NCI-H2196 treated with DMSO at 0.1 percent for 48 hours (cell line): ENCODE measurements at regions not wholly inside any gene's neighbourhood (a gene's known extent, or its start where the extent isn't known, plus 50 kb on each side); places are given as distances from the start of the nearest gene placed in this dataset.

Experiments
- DNase-seq: peaks from one replicate; lab custom pipeline; 2025; ENCODE audit not compliant: unreplicated experiment; lab: John Stamatoyannopoulos, UW

DNA sequence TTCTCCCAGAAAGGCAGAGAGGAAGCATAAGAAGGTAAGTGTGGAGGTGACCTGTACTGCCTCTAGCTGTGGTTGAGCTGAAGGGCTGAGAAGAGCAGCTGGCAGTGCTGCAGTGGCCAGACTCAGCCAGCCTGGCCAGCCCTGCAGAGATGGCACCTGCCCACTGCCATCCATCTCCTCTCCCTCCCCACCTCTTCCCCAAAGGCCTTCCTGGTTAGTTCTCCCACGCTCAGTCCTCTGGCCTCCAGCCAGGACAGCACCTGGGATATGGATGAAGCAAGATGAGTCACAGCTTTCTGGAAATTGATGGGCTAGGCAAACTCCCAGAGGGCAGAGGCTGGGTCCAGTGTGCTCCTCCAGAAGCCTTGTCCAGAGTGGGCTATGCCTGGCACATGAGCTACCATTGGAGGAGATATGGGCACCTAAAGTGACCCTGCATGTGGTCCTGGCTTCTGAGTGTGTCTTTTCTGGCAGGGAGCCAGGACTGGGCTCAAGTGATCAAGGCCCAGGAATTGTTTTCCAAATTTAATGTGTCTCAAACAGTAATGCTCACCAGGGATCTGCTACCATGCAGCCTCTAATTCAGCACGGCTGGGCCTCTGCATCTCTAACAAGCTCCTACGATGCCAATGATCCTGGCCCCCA is 81.0 kb upstream of the CACUL1 start:
- DNase-seq = peak; percentile 64

- no peak for DNase-seq
These were observed 83.6 kb upstream of the CACUL1 start for GRCh38 chr10:118838364-118838763.

DNA sequence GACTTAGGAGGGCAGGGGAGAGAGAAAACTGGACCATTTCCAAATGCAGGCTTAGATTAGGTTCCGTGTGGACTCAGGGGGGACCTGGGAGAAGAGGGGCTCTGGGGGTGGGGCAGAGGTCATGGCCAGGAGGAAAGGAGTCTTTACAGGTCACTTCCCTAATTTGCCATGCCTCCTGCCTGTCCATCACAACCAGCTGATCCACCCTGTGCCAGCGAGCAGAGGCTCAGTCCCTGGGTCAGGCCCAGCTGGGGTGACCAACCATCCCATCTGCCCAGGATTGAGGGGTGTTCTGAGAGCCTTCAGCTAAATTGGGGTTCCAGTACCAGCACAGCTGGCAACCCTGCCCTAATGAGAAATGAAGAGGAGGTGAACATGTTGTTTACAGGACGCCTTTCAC is 84.6 kb upstream of the CACUL1 start:
- no peak for DNase-seq

GRCh38 chr10:118840071-118840775 is 85.5 kb upstream of the CACUL1 start:
- DNase-seq = no peak

- no peak for DNase-seq
These were observed 86.2 kb upstream of the CACUL1 start for GRCh38 chr10:118840776-118841468.

GRCh38 chr10:118841881-118842605 is 87.3 kb upstream of the CACUL1 start:
- no peak for DNase-seq

DNA sequence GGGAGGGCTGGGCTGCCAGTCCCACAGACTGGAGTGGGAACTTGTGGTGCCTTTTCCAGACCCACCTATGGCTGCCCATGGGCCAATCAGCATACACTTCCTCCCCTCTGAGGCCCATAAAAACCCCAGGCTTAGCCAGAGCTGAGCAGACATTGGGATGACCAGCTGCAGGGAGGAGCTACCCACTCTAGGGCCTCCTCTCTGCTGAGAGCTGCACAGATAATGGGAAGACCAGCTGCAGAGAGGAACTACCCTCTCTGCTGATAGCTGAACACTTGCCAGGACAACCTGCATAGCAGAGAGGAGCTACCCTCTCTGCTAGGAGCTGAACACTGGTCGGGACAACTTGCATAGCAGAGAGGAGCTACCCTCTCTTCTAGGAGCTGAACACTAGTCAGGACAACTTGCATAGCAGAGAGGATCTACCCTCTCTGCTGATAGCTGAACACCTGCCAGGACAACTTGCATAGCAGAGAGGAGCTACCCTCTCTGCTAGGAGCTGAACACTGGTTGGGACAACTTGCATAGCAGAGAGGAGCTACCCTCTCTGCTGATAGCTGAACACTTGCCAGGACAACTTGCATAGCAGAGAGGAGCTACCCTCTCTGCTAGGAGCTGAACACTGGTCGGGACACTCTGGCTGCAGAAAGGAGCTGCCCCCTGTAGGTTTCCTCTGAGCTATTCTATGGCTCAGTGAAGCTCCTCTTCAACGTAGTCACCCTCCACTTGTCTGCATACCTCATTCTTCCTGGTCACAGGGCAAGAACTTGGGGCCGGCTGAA is 88.3 kb upstream of the CACUL1 start:
- no peak for DNase-seq

DNA sequence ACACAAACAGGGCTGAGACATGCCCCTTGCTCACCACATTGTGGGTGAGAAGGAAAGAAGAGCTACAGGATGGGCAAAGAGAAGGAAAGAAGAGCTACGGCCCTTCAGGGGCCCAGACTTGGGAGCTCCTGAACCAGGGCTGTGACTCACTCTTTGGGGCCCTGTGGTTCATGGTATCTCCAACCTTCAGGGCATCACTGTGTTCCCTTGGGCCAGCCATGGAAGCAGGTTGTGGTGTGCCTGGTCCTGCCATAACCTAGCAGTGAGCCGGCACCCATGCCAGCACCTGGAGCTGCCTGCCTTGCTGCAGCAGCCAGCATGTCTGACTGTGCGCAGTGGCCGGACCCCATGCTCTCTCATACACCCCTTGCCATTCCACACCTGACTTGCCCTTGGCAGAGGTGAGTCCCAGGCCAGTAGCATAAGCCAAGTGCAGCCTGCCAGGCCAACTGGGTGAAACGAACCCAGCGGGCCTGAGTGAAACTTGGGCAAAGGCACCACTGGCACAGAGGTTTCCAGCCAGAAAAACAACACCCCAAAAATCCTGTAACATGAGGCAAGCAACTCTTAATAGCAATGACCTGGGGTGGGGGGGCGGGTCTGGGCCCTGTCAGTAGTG is 89.0 kb upstream of the CACUL1 start:
- no peak for DNase-seq

- no peak for DNase-seq
These were observed 90.2 kb upstream of the CACUL1 start for GRCh38 chr10:118844731-118845521.

DNA sequence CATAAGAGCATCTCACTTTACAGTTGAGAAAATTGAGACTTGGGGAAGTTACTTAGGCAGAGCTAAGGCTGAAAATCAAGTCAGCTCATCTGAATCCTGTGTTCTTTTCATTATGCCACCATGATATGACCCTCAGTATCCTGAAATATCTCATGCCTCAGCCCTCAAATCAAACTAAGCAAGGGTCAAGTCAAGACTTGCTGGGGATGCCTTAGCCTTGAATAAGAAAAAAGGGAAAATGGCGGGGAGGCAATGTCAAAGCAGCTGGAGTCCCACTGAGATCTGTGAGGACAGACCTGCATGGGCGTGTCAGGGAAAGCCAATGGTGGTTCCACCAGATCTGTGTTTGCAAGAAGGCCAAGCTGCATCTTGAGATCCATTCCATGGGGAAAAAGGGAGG is 91.0 kb upstream of the CACUL1 start:
- DNase-seq = no peak

- peak; percentile 3 for DNase-seq
These were observed 95.8 kb upstream of the CACUL1 start for GRCh38 chr10:118850418-118851061.

DNA sequence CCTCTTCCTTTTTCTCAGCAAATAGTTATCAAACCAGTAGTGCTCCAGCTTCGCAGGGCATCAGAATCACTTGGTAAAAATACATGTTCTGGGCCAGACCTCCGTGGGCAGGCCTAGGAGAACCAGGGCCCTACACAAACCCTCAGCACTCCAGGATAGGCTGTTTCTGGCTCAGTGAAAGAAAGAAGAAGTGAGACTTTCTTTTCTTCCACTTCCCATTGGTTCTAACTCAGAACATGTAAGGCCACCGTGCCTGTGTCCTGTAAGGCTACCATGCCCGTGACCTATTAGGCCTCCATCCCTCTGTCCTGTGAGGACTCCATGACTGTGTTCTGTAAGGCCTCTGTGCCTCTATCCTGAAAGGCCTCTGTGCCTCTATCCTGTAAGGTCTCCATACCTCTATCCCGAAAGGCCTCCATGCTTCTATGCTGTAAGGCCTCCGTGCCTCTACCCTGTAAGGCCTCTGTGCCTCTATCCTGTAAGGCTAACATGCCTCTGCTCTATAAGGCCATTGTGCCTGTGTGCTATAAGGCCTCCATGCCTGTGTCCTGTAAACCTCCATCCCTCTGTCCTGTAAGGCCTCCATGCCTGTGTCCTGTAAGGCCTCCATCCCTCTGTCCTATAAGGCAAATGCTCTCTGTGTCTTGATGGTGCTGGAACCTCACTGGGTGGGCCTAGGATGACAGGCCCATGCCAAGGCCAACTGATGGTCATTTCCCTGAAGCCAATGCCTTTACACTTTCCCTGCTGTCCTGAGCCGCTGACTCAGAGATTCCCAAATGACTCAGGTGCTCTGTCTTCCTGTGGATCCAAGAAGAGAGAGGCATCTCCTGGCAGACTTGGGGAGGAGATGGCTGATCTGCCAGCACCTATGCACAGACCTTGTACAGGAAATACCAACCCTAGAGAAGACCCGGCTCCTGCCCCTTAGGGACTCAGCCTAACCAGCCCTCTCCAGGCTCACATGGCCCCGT is 96.6 kb upstream of the CACUL1 start:
- DNase-seq = no peak

- DNase-seq = no peak
These were observed 99.1 kb upstream of the CACUL1 start for GRCh38 chr10:118853916-118854315.

- no peak for DNase-seq
These were observed 101.3 kb upstream of the CACUL1 start for GRCh38 chr10:118856106-118856505.

DNA sequence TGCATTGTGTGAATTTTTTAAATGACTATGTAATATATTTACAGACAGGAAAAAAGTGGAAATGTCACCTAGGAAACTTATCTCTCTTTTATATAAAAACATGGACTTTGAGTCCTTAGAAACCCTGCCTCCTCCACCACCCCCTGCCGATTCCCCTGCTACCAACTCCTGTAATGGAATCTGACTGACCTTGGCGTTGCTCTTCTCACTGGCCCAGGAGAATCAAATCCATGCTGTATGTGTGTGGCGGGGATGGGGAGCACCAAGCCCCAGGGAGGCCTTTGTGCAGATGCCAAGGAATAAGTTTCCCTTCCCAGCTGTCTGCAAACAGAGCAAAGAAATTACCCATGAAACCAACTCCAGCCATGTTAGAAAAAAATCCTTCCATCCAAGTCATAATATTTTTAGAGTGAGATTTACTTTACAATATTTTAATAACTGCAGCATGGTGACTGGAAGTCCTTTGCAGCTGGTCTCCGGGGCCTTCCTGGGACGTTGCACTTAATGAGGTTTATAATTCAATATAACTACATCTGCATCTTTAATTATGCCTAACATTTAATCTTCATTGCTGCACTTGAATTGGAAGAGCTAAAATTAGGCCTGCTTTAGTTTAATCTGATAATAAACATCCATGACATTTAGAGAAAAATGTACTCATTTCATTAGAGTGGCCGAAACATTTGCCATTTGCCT is 111.4 kb upstream of the CACUL1 start:
- DNase-seq = no peak

GRCh38 chr10:118867768-118868167 is 113.0 kb upstream of the CACUL1 start:
- DNase-seq = no peak

- no peak for DNase-seq
These were observed 113.8 kb upstream of the CACUL1 start for GRCh38 chr10:118868589-118868988.
